DND-41 (cell line): ENCODE measurements at regions not wholly inside any gene's neighbourhood (a gene's known extent, or its start where the extent isn't known, plus 50 kb on each side); places are given as distances from the start of the nearest gene placed in this dataset.

Source experiments
- ATAC-seq: fragments of 200-7000 bp; cut with Tn5 transposase; 3 replicates; pipeline ENCODE4 v1.9.1; 2021; ENCODE audit warnings: low read depth; ENCODE audit not compliant: insufficient read depth
- DNase-seq: peaks from one replicate; pipeline ENCODE4 v3.0.0-alpha.2; 2020
- H2AFZ ChIP-seq: 2 replicates; pipeline ENCODE4 v1.6.0; 2012; ENCODE audit warnings: low read depth, low read length
- H3K27ac ChIP-seq: 2 replicates; pipeline ENCODE4 v1.5.1; 2012; ENCODE audit warnings: low read length, inconsistent platforms
- H3K27me3 ChIP-seq: fragments of 200-600 bp; sonication (generic); 2 replicates; pipeline ENCODE4 v1.6.0; 2012; ENCODE audit warnings: low read length, mild to moderate bottlenecking, inconsistent platforms; ENCODE audit not compliant: insufficient read depth, poor library complexity
- H3K36me3 ChIP-seq: 2 replicates; pipeline ENCODE4 v1.5.1; 2012; ENCODE audit warnings: low read length, inconsistent platforms; ENCODE audit not compliant: insufficient read depth
- H3K4me1 ChIP-seq: 2 replicates; pipeline ENCODE4 v1.5.1; 2012; ENCODE audit warnings: mild to moderate bottlenecking, low read length; ENCODE audit not compliant: insufficient read depth
- H3K4me2 ChIP-seq: 2 replicates; pipeline ENCODE4 v1.6.0; 2012; ENCODE audit warnings: mild to moderate bottlenecking, moderate library complexity, low read length, inconsistent platforms; ENCODE audit not compliant: insufficient read depth
- H3K4me3 ChIP-seq, 2 experiments: fragments of 200-600 bp in 1 of 2; shearing (Covaris generic) in 1 of 2; 2 replicates each; pipeline ENCODE4 v1.5.1; 2012 to 2016; ENCODE audit warnings: inconsistent platforms in 2 of 2, low read length in 2 of 2, mild to moderate bottlenecking in 2 of 2, low read depth in 1 of 2, moderate library complexity in 1 of 2
- H3K79me2 ChIP-seq: 2 replicates; pipeline ENCODE4 v1.6.0; 2012; ENCODE audit warnings: low read length, inconsistent platforms; ENCODE audit not compliant: insufficient read depth
- H3K9ac ChIP-seq: 2 replicates; pipeline ENCODE4 v1.6.0; 2012; ENCODE audit warnings: low read depth, mild to moderate bottlenecking, inconsistent platforms, low read length, moderate library complexity
- H3K9me3 ChIP-seq: 2 replicates; pipeline ENCODE4 v1.5.1; 2012; ENCODE audit warnings: low read length, moderate library complexity, mild to moderate bottlenecking, inconsistent platforms; ENCODE audit not compliant: insufficient read depth, severe bottlenecking
- H4K20me1 ChIP-seq: 2 replicates; pipeline ENCODE4 v1.6.0; 2012; ENCODE audit warnings: low read length; ENCODE audit not compliant: insufficient read depth
- EZH2 ChIP-seq: IDR thresholded peaks from 3 replicates; pipeline ENCODE4 v1.6.1; 2012; ENCODE audit warnings: borderline replicate concordance, low read depth, mild to moderate bottlenecking, moderate library complexity, low read length, inconsistent platforms; ENCODE audit not compliant: severe bottlenecking
- TF ChIP-seq, protein P1 (sequence below): IDR thresholded peaks from 2 replicates; pipeline ENCODE4 v1.5.1; 2012; ENCODE audit warnings: borderline replicate concordance, low read length, moderate library complexity, mild to moderate bottlenecking; ENCODE audit not compliant: poor library complexity, severe bottlenecking; ENCODE audit errors: extremely low read depth

DNA sequence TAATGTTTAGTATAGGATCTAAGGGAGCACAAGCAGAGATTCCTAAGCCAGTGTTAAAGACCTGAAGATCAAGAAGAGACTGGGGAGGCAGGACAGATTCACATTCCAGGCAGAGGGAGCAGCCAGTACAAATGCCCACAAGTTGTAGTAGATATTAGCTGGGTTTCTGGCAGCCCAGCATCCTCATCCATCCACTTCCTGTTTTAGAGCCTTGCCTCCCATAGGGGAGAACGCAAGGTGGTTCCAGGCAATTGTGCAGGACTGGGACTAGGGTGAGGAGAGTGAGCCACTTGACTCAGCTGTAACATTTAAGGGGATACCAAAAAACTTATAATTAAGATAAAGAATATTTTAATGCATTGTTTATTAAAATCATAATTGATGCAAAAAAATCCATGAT, 71.3 kb upstream of the PSMA6 start:
- DNase-seq: no peak
- H3K4me1 ChIP-seq: no peaks in the 10 kb centered on the region

DNA sequence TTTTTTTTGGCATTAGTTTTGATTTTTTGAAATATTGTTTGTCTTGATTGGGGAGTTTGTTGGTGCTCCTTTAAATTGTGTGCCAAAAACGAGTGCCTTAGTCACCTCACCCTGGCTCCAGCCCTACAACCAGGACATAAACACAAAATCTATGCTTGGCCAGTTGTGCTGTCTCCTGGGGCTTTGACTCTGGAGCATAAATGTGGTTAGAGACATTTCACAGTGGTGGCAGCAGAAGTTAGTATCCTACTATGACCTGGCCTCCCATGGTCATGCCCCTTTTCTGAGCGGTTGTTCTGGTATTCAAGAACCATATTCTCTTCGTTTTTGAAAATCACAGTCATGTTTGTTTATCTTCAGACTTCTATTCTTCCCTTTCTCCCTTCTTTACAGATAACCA, 70.7 kb upstream of the PSMA6 start:
- no peaks in the 10 kb centered on the region for H3K9me3 ChIP-seq
- TF ChIP-seq, protein P1, sequence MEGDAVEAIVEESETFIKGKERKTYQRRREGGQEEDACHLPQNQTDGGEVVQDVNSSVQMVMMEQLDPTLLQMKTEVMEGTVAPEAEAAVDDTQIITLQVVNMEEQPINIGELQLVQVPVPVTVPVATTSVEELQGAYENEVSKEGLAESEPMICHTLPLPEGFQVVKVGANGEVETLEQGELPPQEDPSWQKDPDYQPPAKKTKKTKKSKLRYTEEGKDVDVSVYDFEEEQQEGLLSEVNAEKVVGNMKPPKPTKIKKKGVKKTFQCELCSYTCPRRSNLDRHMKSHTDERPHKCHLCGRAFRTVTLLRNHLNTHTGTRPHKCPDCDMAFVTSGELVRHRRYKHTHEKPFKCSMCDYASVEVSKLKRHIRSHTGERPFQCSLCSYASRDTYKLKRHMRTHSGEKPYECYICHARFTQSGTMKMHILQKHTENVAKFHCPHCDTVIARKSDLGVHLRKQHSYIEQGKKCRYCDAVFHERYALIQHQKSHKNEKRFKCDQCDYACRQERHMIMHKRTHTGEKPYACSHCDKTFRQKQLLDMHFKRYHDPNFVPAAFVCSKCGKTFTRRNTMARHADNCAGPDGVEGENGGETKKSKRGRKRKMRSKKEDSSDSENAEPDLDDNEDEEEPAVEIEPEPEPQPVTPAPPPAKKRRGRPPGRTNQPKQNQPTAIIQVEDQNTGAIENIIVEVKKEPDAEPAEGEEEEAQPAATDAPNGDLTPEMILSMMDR: no peak
- no peak for TF ChIP-seq EZH2
- H3K36me3 ChIP-seq: no peaks in the 10 kb centered on the region
- H3K9ac ChIP-seq: no peak overlapping the region
- H3K79me2 ChIP-seq: no peaks in the 10 kb centered on the region
- H3K4me1 ChIP-seq: no peaks in the 10 kb centered on the region
- H3K27me3 ChIP-seq: no peaks in the 10 kb centered on the region
- no peaks in the 10 kb centered on the region for H4K20me1 ChIP-seq
- no peak overlapping the region for H2AFZ ChIP-seq
- no peak for ATAC-seq
- H3K4me3 ChIP-seq: no peak overlapping the region
- no peak for DNase-seq
- H3K4me2 ChIP-seq: no peak overlapping the region
- H3K27ac ChIP-seq: no peak overlapping the region

More for the DNA sequence above, 71.3 kb upstream of the PSMA6 start:
- Histone ChIP-seq H3K4me2 (no peak overlapping the region), H3K27ac (no peak overlapping the region), H3K27me3 (no peaks in the 10 kb centered on the region), H3K36me3 (no peaks in the 10 kb centered on the region), H3K9ac (no peak overlapping the region), H3K79me2 (no peaks in the 10 kb centered on the region), H2AFZ (no peak overlapping the region), H3K4me3 (no peak overlapping the region), H3K9me3 (no peaks in the 10 kb centered on the region), H4K20me1 (no peaks in the 10 kb centered on the region)
- ATAC-seq: no peak
- TF ChIP-seq, protein P1: no peak
- TF ChIP-seq EZH2: no peak

DNA sequence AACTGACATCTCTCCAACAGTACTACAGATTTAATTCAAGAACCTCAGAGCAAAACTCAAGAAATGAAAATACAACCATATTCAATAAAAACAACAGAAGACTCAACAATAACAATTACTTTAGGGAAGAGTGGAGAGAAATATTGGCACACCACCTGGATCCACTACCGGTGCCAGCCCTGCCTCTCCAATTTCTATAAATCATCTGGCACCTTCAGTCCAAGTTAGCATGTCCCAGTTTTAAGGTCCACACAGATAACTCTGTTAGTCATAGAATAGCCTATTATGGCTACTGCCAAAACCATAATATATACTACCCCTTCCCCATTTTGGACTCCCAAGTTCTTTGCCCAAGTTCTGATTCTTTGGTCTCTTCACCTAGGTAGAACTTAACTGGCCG, 69.9 kb upstream of the PSMA6 start:
- Histone ChIP-seq H2AFZ (no peak overlapping the region), H3K27ac (no peak overlapping the region), H4K20me1 (no peaks in the 10 kb centered on the region), H3K79me2 (no peaks in the 10 kb centered on the region), H3K4me1 (no peaks in the 10 kb centered on the region), H3K9me3 (no peaks in the 10 kb centered on the region), H3K36me3 (no peaks in the 10 kb centered on the region), H3K4me3 (no peak overlapping the region), H3K27me3 (no peaks in the 10 kb centered on the region), H3K4me2 (no peak overlapping the region), H3K9ac (no peak overlapping the region)
- TF ChIP-seq, protein P1: no peak
- TF ChIP-seq EZH2: no peak
- DNase-seq (no peak), ATAC-seq (no peak)

DNA sequence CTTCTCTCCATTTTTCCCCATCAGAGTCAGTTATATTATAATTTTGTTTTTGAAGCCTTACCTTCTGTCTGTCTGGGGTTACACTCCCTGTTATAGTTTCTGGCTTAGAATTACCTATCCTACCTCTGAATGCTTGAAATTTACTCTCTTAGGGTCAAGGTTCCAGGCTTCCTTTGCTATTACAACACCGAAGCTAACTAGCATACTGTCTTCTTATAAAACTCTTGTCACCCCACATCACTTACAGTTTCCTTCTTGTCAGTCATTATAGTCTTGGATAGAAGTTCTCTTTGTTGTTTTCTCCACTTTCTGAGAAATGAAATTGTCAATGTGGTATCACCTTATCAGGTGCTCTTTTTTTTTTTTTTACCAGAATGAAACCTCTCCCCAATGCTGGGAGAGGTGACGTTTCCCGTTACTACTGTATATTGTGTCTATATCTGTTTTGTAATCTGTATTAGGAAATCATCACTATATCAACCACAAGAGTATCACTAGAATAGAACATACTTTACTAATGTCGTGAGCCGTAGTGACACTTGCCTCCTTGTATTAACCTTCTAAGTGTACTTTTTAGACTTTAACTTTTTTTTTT, 69.2 kb upstream of the PSMA6 start:
- Histone ChIP-seq H3K9me3 (no peaks in the 10 kb centered on the region), H4K20me1 (no peaks in the 10 kb centered on the region), H3K4me1 (no peaks in the 10 kb centered on the region), H3K27me3 (no peaks in the 10 kb centered on the region), H3K79me2 (no peaks in the 10 kb centered on the region), H3K36me3 (no peaks in the 10 kb centered on the region), H3K4me2 (no peak overlapping the region), H2AFZ (no peak overlapping the region), H3K4me3 (no peak overlapping the region), H3K9ac (no peak overlapping the region), H3K27ac (no peak overlapping the region)
- DNase-seq (no peak), ATAC-seq (no peak)
- TF ChIP-seq, protein P1: no peak
- TF ChIP-seq EZH2: no peak
